ENCODE measurements at regions not wholly inside any gene's neighbourhood (a gene's known extent, or its start where the extent isn't known, plus 50 kb on each side); places are given as distances from the start of the nearest gene placed in this dataset.
"Not testable (repeated sequence)": the region's sequence is repeated elsewhere in the genome, so short reads cannot be mapped to it uniquely, and the experiment has no call there.

- DNase-seq (ENCODE audit: low read depth in 2 of 3, low spot score in 2 of 3) = no peak
Measured at GRCh38 chr6:867378-867777, 174.4 kb upstream of the EXOC2 start.

- DNase-seq (ENCODE audit: low read depth in 2 of 3, low spot score in 2 of 3) = no peak
Measured at GRCh38 chr6:866316-866715, 173.4 kb upstream of the EXOC2 start.

GRCh38 chr6:865846-866245, 172.9 kb upstream of the EXOC2 start:
- no peak for DNase-seq (ENCODE audit: low read depth in 2 of 3, low spot score in 2 of 3)

- DNase-seq (ENCODE audit: low read depth in 2 of 3, low spot score in 2 of 3) = no peak
Measured at GRCh38 chr6:863831-864230, 170.9 kb upstream of the EXOC2 start.

GRCh38 chr6:863127-863526, 170.2 kb upstream of the EXOC2 start:
- not testable (repeated sequence) for DNase-seq (ENCODE audit: low read depth in 2 of 3, low spot score in 2 of 3)

- DNase-seq (ENCODE audit: low read depth in 2 of 3, low spot score in 2 of 3) = no peak
Measured at GRCh38 chr6:859936-860335, 167.0 kb upstream of the EXOC2 start.

GRCh38 chr6:854406-855118, 161.6 kb upstream of the EXOC2 start:
- DNase-seq (ENCODE audit: low read depth in 2 of 3, low spot score in 2 of 3) = no peak

GRCh38 chr6:852216-852615, 159.3 kb upstream of the EXOC2 start:
- DNase-seq (ENCODE audit: low read depth in 2 of 3, low spot score in 2 of 3) = not testable (repeated sequence)

GRCh38 chr6:849075-849506, 156.2 kb upstream of the EXOC2 start:
- no peak for DNase-seq (ENCODE audit: low read depth in 2 of 3, low spot score in 2 of 3)

- no peak for DNase-seq (ENCODE audit: low read depth in 2 of 3, low spot score in 2 of 3)
Measured at GRCh38 chr6:845566-845965, 152.6 kb upstream of the EXOC2 start.

- no peak for DNase-seq (ENCODE audit: low read depth in 2 of 3, low spot score in 2 of 3)
Measured at GRCh38 chr6:845101-845500, 152.2 kb upstream of the EXOC2 start.

- no peak for DNase-seq (ENCODE audit: low read depth in 2 of 3, low spot score in 2 of 3)
Measured at GRCh38 chr6:842141-842540, 149.2 kb upstream of the EXOC2 start.

GRCh38 chr6:841569-841968, 148.6 kb upstream of the EXOC2 start:
- DNase-seq (ENCODE audit: low read depth in 2 of 3, low spot score in 2 of 3) = no peak

GRCh38 chr6:839201-839600, 146.3 kb upstream of the EXOC2 start:
- no peak for DNase-seq (ENCODE audit: low read depth in 2 of 3, low spot score in 2 of 3)

- DNase-seq (ENCODE audit: low read depth in 2 of 3, low spot score in 2 of 3) = no peak
Measured at GRCh38 chr6:837380-837779, 144.4 kb upstream of the EXOC2 start.

- DNase-seq (ENCODE audit: low read depth in 2 of 3, low spot score in 2 of 3) = no peak
Measured at GRCh38 chr6:836276-836853, 143.4 kb upstream of the EXOC2 start.

GRCh38 chr6:835476-836160, 142.7 kb upstream of the EXOC2 start:
- no peak for DNase-seq (ENCODE audit: low read depth in 2 of 3, low spot score in 2 of 3)

- no peak for DNase-seq (ENCODE audit: low read depth in 2 of 3, low spot score in 2 of 3)
Measured at GRCh38 chr6:834866-835265, 141.9 kb upstream of the EXOC2 start.

GRCh38 chr6:834190-834589, 141.3 kb upstream of the EXOC2 start:
- DNase-seq (ENCODE audit: low read depth in 2 of 3, low spot score in 2 of 3) = no peak

- DNase-seq (ENCODE audit: low read depth in 2 of 3, low spot score in 2 of 3) = not testable (repeated sequence)
Measured at GRCh38 chr6:832804-833203, 139.9 kb upstream of the EXOC2 start.

GRCh38 chr6:830667-831327, 137.9 kb upstream of the EXOC2 start:
- no peak for DNase-seq (ENCODE audit: low read depth in 2 of 3, low spot score in 2 of 3)

- no peak for DNase-seq (ENCODE audit: low read depth in 2 of 3, low spot score in 2 of 3)
Measured at GRCh38 chr6:829656-830055, 136.7 kb upstream of the EXOC2 start.
